ENCODE measurements at regions not wholly inside any gene's neighbourhood (a gene's known extent, or its start where the extent isn't known, plus 50 kb on each side); places are given as distances from the start of the nearest gene placed in this dataset.

DNA sequence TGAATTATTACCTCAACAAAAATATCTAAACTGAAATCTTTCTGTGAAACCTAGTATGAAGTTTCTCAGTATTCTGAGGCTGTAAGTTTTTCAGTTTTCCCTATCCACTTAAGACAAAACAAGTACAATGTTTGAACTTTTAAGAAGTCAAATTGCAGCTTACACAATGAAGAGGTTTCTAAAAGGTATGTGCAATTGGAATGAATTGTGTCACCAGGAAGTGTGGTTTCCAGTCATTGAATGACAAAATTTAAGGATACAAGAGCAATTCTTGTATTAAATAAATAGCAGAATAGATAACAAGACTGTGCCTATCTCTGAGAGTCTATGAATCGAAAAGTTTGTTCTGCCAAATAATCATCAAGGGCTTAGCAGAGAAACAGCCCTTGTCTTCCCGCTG, 207.3 kb downstream of the ANKRD50 start:
- TF ChIP-seq, protein P1, sequence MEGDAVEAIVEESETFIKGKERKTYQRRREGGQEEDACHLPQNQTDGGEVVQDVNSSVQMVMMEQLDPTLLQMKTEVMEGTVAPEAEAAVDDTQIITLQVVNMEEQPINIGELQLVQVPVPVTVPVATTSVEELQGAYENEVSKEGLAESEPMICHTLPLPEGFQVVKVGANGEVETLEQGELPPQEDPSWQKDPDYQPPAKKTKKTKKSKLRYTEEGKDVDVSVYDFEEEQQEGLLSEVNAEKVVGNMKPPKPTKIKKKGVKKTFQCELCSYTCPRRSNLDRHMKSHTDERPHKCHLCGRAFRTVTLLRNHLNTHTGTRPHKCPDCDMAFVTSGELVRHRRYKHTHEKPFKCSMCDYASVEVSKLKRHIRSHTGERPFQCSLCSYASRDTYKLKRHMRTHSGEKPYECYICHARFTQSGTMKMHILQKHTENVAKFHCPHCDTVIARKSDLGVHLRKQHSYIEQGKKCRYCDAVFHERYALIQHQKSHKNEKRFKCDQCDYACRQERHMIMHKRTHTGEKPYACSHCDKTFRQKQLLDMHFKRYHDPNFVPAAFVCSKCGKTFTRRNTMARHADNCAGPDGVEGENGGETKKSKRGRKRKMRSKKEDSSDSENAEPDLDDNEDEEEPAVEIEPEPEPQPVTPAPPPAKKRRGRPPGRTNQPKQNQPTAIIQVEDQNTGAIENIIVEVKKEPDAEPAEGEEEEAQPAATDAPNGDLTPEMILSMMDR (IDR thresholded peaks at IDR 0.05; ENCODE audit: low read length): no peak
- no peak for TF ChIP-seq EZH2 (IDR thresholded peaks at IDR 0.05; ENCODE audit: borderline replicate concordance, low read length)
